Uterus (tissue), 3 donors: ENCODE measurements at regions not wholly inside any gene's neighbourhood (a gene's known extent, or its start where the extent isn't known, plus 50 kb on each side); places are given as distances from the start of the nearest gene placed in this dataset.
"Not testable (repeated sequence)": the region's sequence is repeated elsewhere in the genome, so short reads cannot be mapped to it uniquely, and the experiment has no call there.

ENCODE experiments used
- DNase-seq, 2 donors: peaks; one replicate each; pipeline ENCODE4 v3.0.0-alpha.2; 2019 to 2020
- H3K27ac ChIP-seq, 2 donors: fragments of 200-600 bp; sonication (generic); 1 replicate in 1 of 2; 2 replicates in 1 of 2; pipeline ENCODE4 v1.5.1; 2016 to 2018
- H3K27me3 ChIP-seq, 2 donors: fragments of 200-600 bp; sonication (generic); one replicate each; pipeline ENCODE4 v1.5.1; 2018 to 2019; ENCODE audit warnings: control low read depth in 1 of 2
- H3K36me3 ChIP-seq, 2 donors: fragments of 200-600 bp; sonication (generic); one replicate each; pipeline ENCODE4 v1.5.1; 2019; ENCODE audit warnings: control low read depth in 1 of 2
- H3K4me1 ChIP-seq, 2 donors: fragments of 200-600 bp; sonication (generic); one replicate each; pipeline ENCODE4 v1.5.1; 2018 to 2019; ENCODE audit warnings: control low read depth in 1 of 2
- H3K4me3 ChIP-seq, 2 donors: fragments of 200-600 bp; sonication (generic); 1 replicate in 1 of 2; 2 replicates in 1 of 2; pipeline ENCODE4 v1.5.1; 2018 to 2019; ENCODE audit warnings: mild to moderate bottlenecking in 1 of 2
- H3K9me3 ChIP-seq, 2 donors: fragments of 200-600 bp; sonication (generic); one replicate each; pipeline ENCODE4 v1.5.1; 2019; ENCODE audit warnings: control low read depth in 1 of 2
- POLR2A ChIP-seq, 2 donors: fragments of 450-650 bp; IDR thresholded peaks; one replicate each; pipeline ENCODE4 v1.6.1; 2016; ENCODE audit warnings: antibody characterized with exemption in 2 of 2, mild to moderate bottlenecking in 1 of 2, moderate library complexity in 1 of 2
- intact Hi-C: fragments of 100-400 bp; cut with DNase I; formaldehyde crosslinking; loops from one replicate; pipeline ENCODE4 v1.15.1; 2023; ENCODE audit warnings: low total_unique reads
- TF ChIP-seq, protein P1 (sequence below), 4 experiments: fragments of 200-600 bp in 2 of 4; fragments of 450-650 bp in 2 of 4; sonication (generic) in 2 of 4; IDR thresholded peaks; one replicate each; pipeline ENCODE4 v1.5.1; 2016 to 2019; ENCODE audit warnings: antibody characterized with exemption in 4 of 4, mild to moderate bottlenecking in 2 of 4, moderate library complexity in 1 of 4
- donor health status: DM: yes; HTN: yes; CAD: no.

- H3K4me1 ChIP-seq: no peaks in the 10 kb centered on the region
- H3K27ac ChIP-seq: no peak overlapping the region
- no peaks in the 10 kb centered on the region for H3K9me3 ChIP-seq
- H3K36me3 ChIP-seq: no peaks in the 10 kb centered on the region
- no peak overlapping the region for H3K4me3 ChIP-seq
- H3K27me3 ChIP-seq: no peaks in the 10 kb centered on the region
- DNase-seq: no peak
- intact Hi-C loops: no loop called here
- TF ChIP-seq, protein P1, sequence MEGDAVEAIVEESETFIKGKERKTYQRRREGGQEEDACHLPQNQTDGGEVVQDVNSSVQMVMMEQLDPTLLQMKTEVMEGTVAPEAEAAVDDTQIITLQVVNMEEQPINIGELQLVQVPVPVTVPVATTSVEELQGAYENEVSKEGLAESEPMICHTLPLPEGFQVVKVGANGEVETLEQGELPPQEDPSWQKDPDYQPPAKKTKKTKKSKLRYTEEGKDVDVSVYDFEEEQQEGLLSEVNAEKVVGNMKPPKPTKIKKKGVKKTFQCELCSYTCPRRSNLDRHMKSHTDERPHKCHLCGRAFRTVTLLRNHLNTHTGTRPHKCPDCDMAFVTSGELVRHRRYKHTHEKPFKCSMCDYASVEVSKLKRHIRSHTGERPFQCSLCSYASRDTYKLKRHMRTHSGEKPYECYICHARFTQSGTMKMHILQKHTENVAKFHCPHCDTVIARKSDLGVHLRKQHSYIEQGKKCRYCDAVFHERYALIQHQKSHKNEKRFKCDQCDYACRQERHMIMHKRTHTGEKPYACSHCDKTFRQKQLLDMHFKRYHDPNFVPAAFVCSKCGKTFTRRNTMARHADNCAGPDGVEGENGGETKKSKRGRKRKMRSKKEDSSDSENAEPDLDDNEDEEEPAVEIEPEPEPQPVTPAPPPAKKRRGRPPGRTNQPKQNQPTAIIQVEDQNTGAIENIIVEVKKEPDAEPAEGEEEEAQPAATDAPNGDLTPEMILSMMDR (IDR thresholded peaks at IDR 0.05): no peak
These were observed 548.7 kb downstream of the TUSC1 start for GRCh38 chr9:25129537-25129936.

GRCh38 chr9:25121811-25122210 is 556.4 kb downstream of the TUSC1 start:
- Histone ChIP-seq H3K27ac (no peak overlapping the region), H3K36me3 (no peaks in the 10 kb centered on the region), H3K9me3 (no peaks in the 10 kb centered on the region), H3K4me3 (no peak overlapping the region), H3K4me1 (no peaks in the 10 kb centered on the region), H3K27me3 (no peaks in the 10 kb centered on the region)
- intact Hi-C loops: no loop called here
- DNase-seq: no peak
- TF ChIP-seq POLR2A (IDR thresholded peaks at IDR 0.05): no peak
- TF ChIP-seq, protein P1 (IDR thresholded peaks at IDR 0.05): no peak

DNA sequence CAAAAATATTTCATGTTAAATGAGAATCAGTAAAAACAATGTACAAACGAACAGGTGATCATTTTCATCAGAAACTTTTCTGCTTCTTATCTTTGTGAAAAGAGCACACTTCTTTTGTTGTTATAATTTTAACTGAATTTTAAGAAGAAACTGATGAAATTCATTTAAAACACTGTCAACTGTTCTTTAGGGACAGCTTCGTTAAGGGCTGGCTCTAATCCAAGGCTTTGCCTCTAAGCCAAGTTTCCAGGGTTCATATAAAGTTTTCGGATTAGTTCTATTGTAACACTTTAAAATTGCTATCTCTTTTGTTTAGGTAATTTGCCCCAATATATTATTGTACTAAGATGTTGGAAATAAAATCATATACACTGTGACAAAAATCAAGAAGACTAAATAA is 559.2 kb downstream of the TUSC1 start:
- TF ChIP-seq, protein P1 (IDR thresholded peaks at IDR 0.05): no peak
- TF ChIP-seq POLR2A (IDR thresholded peaks at IDR 0.05): no peak
- Histone ChIP-seq H3K4me1 (no peaks in the 10 kb centered on the region), H3K27me3 (no peaks in the 10 kb centered on the region), H3K4me3 (no peak overlapping the region), H3K27ac (no peak overlapping the region), H3K9me3 (no peaks in the 10 kb centered on the region), H3K36me3 (no peaks in the 10 kb centered on the region)
- intact Hi-C loops: no loop called here
- no peak for DNase-seq

GRCh38 chr9:25117791-25118190 is 560.5 kb downstream of the TUSC1 start:
- TF ChIP-seq, protein P1 (IDR thresholded peaks at IDR 0.05): no peak
- TF ChIP-seq POLR2A (IDR thresholded peaks at IDR 0.05): no peak
- Histone ChIP-seq H3K27me3 (no peaks in the 10 kb centered on the region), H3K27ac (no peak overlapping the region), H3K4me1 (no peaks in the 10 kb centered on the region), H3K36me3 (no peaks in the 10 kb centered on the region), H3K9me3 (no peaks in the 10 kb centered on the region), H3K4me3 (no peak overlapping the region)
- no peak for DNase-seq
- intact Hi-C loops: no loop called here

DNA sequence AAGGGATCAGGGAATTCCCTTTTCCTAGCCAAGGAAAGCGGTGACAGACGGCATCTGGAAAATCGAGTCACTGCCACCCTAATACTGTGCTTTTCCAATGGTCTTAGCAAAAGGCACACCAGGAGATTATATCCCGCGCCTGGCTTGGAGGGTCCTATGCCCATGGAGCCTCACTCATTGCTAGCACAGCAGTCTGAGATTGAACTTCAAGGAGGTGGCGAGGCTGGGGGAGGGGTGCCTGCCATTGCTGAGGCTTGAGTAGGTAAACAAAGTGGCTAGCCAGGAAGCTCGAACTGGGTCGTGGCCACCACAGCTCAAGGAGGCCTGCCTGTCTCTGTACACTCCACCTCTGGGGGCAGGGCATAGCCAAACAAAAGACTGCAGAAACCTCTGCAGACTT is 556.5 kb upstream of the IZUMO3 start:
- H3K36me3 ChIP-seq, H3K9me3 ChIP-seq, H3K4me3 ChIP-seq, H3K27me3 ChIP-seq, H3K4me1 ChIP-seq, intact Hi-C loops, H3K27ac ChIP-seq, DNase-seq: not testable (repeated sequence)

GRCh38 chr9:25094518-25094917 is 548.8 kb upstream of the IZUMO3 start:
- intact Hi-C loops: no loop called here
- TF ChIP-seq, protein P1 (IDR thresholded peaks at IDR 0.05): no peak
- no peak for TF ChIP-seq POLR2A (IDR thresholded peaks at IDR 0.05)
- Histone ChIP-seq H3K27me3 (no peaks in the 10 kb centered on the region), H3K9me3 (no peaks in the 10 kb centered on the region), H3K36me3 (no peaks in the 10 kb centered on the region), H3K27ac (no peak overlapping the region), H3K4me1 (no peaks in the 10 kb centered on the region), H3K4me3 (no peak overlapping the region)
- DNase-seq: no peak
